ENCODE measurements at regions not wholly inside any gene's neighbourhood (a gene's known extent, or its start where the extent isn't known, plus 50 kb on each side); places are given as distances from the start of the nearest gene placed in this dataset.

- Histone ChIP-seq H3K79me2 (ENCODE audit: control insufficient read depth, insufficient read depth, low read length) (no peaks in the 10 kb centered on the region), H3K4me2 (ENCODE audit: insufficient read depth, low read length) (no peak overlapping the region), H3K9ac (ENCODE audit: insufficient read depth in 1 of 2, low read depth in 2 of 2, low read length in 2 of 2) (no peak overlapping the region), H3K4me1 (replicated peaks in 1 of 2; ENCODE audit: control insufficient read depth in 2 of 2, insufficient read depth in 2 of 2, low read length in 2 of 2) (no peaks in the 10 kb centered on the region), H3K9me3 (replicated peaks; ENCODE audit: control insufficient read depth, insufficient read depth, low read depth, low read length) (no peaks in the 10 kb centered on the region), H3K27ac (ENCODE audit: extremely low read depth, low read depth, low read length) (no peak overlapping the region), H4K20me1 (replicated peaks; ENCODE audit: control insufficient read depth, insufficient read depth, low read length) (no peaks in the 10 kb centered on the region), H3K27me3 (ENCODE audit: control insufficient read depth in 2 of 2, insufficient read depth in 2 of 2, low read length in 2 of 2) (peaks cover 2 to 7% of the 10 kb centered on the region in 2 experiments; a peak in 3 of 5 replicates), H3K36me3 (ENCODE audit: control insufficient read depth, insufficient read depth, low read length) (no peaks in the 10 kb centered on the region), H3K4me3 (no peak overlapping the region), H2AFZ (ENCODE audit: low read depth, low read length) (no peak overlapping the region), H3K9me1 (ENCODE audit: control insufficient read depth, insufficient read depth, low read length) (no peaks in the 10 kb centered on the region)
- 0% methylated on average over 2 of the region's 3 CpGs for WGBS (ENCODE audit: insufficient coverage, low coverage, missing lambda C conversion rate)
- TF ChIP-seq CTCF (IDR thresholded peaks at IDR 0.05 in 2 of 3, conservative IDR thresholded peaks at IDR 0.05 in 1 of 3; ENCODE audit: insufficient read depth in 2 of 3, low read depth in 1 of 3, low read length in 3 of 3) (peak; percentile 64 to 75 (median 72)), NFE2 (IDR thresholded peaks at IDR 0.05; ENCODE audit: low read depth) (0 out of 2 replicates have a peak, but pooled peaks have one; percentile 5), MBD2 (IDR thresholded peaks at IDR 0.05; ENCODE audit: borderline replicate concordance, low read depth) (no peak), CBX2 (IDR thresholded peaks at IDR 0.05; ENCODE audit: insufficient read depth, low read length, poor library complexity, severe bottlenecking) (no peak), RAD21 (CRISPR knock-in tag; conservative IDR thresholded peaks at IDR 0.05 in 1 of 2, IDR thresholded peaks at IDR 0.05 in 1 of 2) (peak; percentile 10 to 45; a peak in 2 of 4 replicates), HDAC6 (IDR thresholded peaks at IDR 0.05; ENCODE audit: low read depth, low read length) (no peak), NCOA1 (IDR thresholded peaks at IDR 0.05; ENCODE audit: low read depth) (no peak), DIDO1 (tag; IDR thresholded peaks at IDR 0.05; ENCODE audit: low read depth) (no peak), NFRKB (IDR thresholded peaks at IDR 0.05; ENCODE audit: low read depth) (no peak), CGGBP1 (CRISPR knock-in tag; IDR thresholded peaks at IDR 0.05) (no peak)
- peak; percentile 96 for ATAC-seq
- peak in 2 of 4 experiments; percentile 27 to 48 for DNase-seq (ENCODE audit: extremely low read depth in 1 of 4, low spot score in 3 of 4)
- POLR2A ChIA-PET = interaction anchor here (0.6 to 1.3 kb wide), 2 partner anchors 12 to 71 kb away, joined by 3 to 4 read pairs; no protein-coding TSS in a partner anchor
- in situ Hi-C loops (cut with MboI) (no loop called here), intact Hi-C loops (cut with micrococcal nuclease) (no loop called here)
- CTCF ChIA-PET (ENCODE audit: low intra/inter-chr PET ratio) = no interaction called here
- no TSS peak for BruUV-seq (replicated peaks)
- peak; percentile 80 for FAIRE-seq
Measured at GRCh38 chr11:32231909-32232493, 141.1 kb downstream of the RCN1 start.

Measured in K562 (cell line).